GM12878 (cell line): ENCODE measurements at regions not wholly inside any gene's neighbourhood (a gene's known extent, or its start where the extent isn't known, plus 50 kb on each side); places are given as distances from the start of the nearest gene placed in this dataset.

Source experiments
- ATAC-seq: fragments of 200-7000 bp; cut with Tn5 transposase; 3 replicates; pipeline ENCODE4 v1.9.1; 2020; ENCODE audit warnings: mild to moderate bottlenecking, moderate library complexity
- BruUV-seq: library from RNA; stranded (reverse); fragments of 400-500 nt; replicated peaks from 2 replicates; lab custom pipeline; 2021; lab: Mats Ljungman, UMichigan
- CTCF ChIA-PET: fragments of 300-600 bp; sonication (Branson Sonifier 250); formaldehyde crosslinking; extraction: SDS; loops from one replicate; lab custom pipeline; 2021; ENCODE audit warnings: inconsistent platforms; lab: Yijun Ruan, JAX
- POLR2A ChIA-PET: fragments of 350-600 bp; formaldehyde crosslinking; extraction: SDS; loops from one replicate; lab custom pipeline; 2021; ENCODE audit warnings: inconsistent platforms; lab: Charles Lee
- RAD21 ChIA-PET: fragments of 300-600 bp; sonication (Branson Sonifier 250); formaldehyde crosslinking; loops from one replicate; lab custom pipeline; 2023; ENCODE audit warnings: antibody characterized with exemption; ENCODE audit not compliant: unreplicated experiment; lab: Charles Lee
- SMC1A ChIA-PET: fragments of 300-600 bp; sonication (Branson Sonifier 250); formaldehyde crosslinking; loops from one replicate; lab custom pipeline; 2023; ENCODE audit not compliant: unreplicated experiment, uncharacterized antibody; lab: Charles Lee
- DNase-seq: peaks from one replicate; pipeline ENCODE4 v3.0.0-alpha.2; 2011; ENCODE audit warnings: low read depth, low spot score
- FAIRE-seq: peaks from 3 replicates; lab custom pipeline; 2011; peaks lifted over from hg19 to GRCh38; lab: Jason Lieb, UNC
- H2AFZ ChIP-seq: 2 replicates; pipeline ENCODE4 v1.6.0; 2011; ENCODE audit warnings: low read depth, low read length, control low read depth; ENCODE audit not compliant: control insufficient read depth
- H3K27ac ChIP-seq: 2 replicates; pipeline ENCODE4 v1.5.1; 2011; ENCODE audit warnings: control low read depth; ENCODE audit not compliant: control insufficient read depth, insufficient read depth
- H3K27me3 ChIP-seq, 2 experiments: replicated peaks in 1 of 2; 2 replicates each; pipeline versions ENCODE4 v1.6.0 to v1.6.1; 2011; ENCODE audit warnings: low read length in 1 of 2; ENCODE audit not compliant: control insufficient read depth in 2 of 2, insufficient read depth in 2 of 2
- H3K36me3 ChIP-seq, 2 experiments: 2 replicates each; pipeline ENCODE4 v1.5.1; 2011; ENCODE audit warnings: low read length in 1 of 2; ENCODE audit not compliant: control insufficient read depth in 2 of 2, insufficient read depth in 2 of 2
- H3K4me1 ChIP-seq: 2 replicates; pipeline ENCODE4 v1.6.1; 2011; ENCODE audit warnings: mild to moderate bottlenecking, low read length, moderate library complexity, mixed read lengths; ENCODE audit not compliant: control insufficient read depth, insufficient read depth
- H3K4me2 ChIP-seq: 2 replicates; pipeline ENCODE4 v1.6.0; 2011; ENCODE audit warnings: control low read depth; ENCODE audit not compliant: control insufficient read depth, insufficient read depth
- H3K4me3 ChIP-seq: fragments of 200-600 bp; sonication (generic); 2 replicates; pipeline ENCODE4 v1.5.1; 2016
- H3K79me2 ChIP-seq: 2 replicates; pipeline ENCODE4 v1.6.0; 2011; ENCODE audit warnings: low read length; ENCODE audit not compliant: control insufficient read depth, insufficient read depth
- H3K9ac ChIP-seq: 2 replicates; pipeline ENCODE4 v1.8.0; 2011; ENCODE audit warnings: low read length, control low read depth, mixed read lengths; ENCODE audit not compliant: control insufficient read depth, insufficient read depth
- H3K9me3 ChIP-seq: replicated peaks from 3 replicates; pipeline ENCODE4 v1.5.1; 2011; ENCODE audit warnings: mild to moderate bottlenecking, low read length; ENCODE audit not compliant: control insufficient read depth, insufficient read depth
- H4K20me1 ChIP-seq: 2 replicates; pipeline ENCODE4 v1.6.0; 2011; ENCODE audit not compliant: control insufficient read depth, insufficient read depth
- ASH2L ChIP-seq: fragments of 300-600, 200-600 bp; sonication (generic); IDR thresholded peaks from 2 replicates; pipeline ENCODE4 v1.6.1; 2017; ENCODE audit warnings: low read depth, mild to moderate bottlenecking, borderline replicate concordance
- BCL11A ChIP-seq: IDR thresholded peaks from 2 replicates; pipeline ENCODE4 v1.6.1; 2011; ENCODE audit warnings: low read depth, low read length
- BCL3 ChIP-seq: IDR thresholded peaks from 2 replicates; pipeline ENCODE4 v1.6.1; 2011; ENCODE audit warnings: borderline replicate concordance, low read depth, mild to moderate bottlenecking, moderate library complexity, low read length; ENCODE audit not compliant: insufficient read depth, poor library complexity, severe bottlenecking
- CBX5 ChIP-seq: sonication (generic); IDR thresholded peaks from 2 replicates; pipeline ENCODE4 v1.6.1; 2016; ENCODE audit warnings: low read depth, moderate library complexity, mild to moderate bottlenecking, inconsistent platforms
- EED ChIP-seq: sonication (generic); IDR thresholded peaks from 2 replicates; pipeline ENCODE4 v1.6.1; 2016; ENCODE audit warnings: antibody characterized with exemption, low read depth
- FOXK2 ChIP-seq: fragments of 450-650 bp; IDR thresholded peaks from 2 replicates; pipeline ENCODE4 v1.6.1; 2017; ENCODE audit warnings: mild to moderate bottlenecking, moderate library complexity
- GABPA ChIP-seq: IDR thresholded peaks from 2 replicates; pipeline ENCODE4 v1.6.1; 2014; ENCODE audit warnings: antibody characterized with exemption, low read depth, mild to moderate bottlenecking, inconsistent platforms
- IKZF2 ChIP-seq, 2 experiments: fragments of 450-650 bp; IDR thresholded peaks; 2 replicates each; pipeline ENCODE4 v1.6.1; 2017; ENCODE audit warnings: mild to moderate bottlenecking in 2 of 2, moderate library complexity in 2 of 2
- KDM1A ChIP-seq: fragments of 200-600 bp; sonication (generic); IDR thresholded peaks from 2 replicates; pipeline ENCODE4 v1.6.1; 2016; ENCODE audit warnings: borderline replicate concordance
- MEF2B ChIP-seq: fragments of 450-650 bp; IDR thresholded peaks from 2 replicates; pipeline ENCODE4 v1.6.1; 2018; ENCODE audit warnings: mild to moderate bottlenecking, moderate library complexity; ENCODE audit not compliant: partially characterized antibody, poor library complexity, severe bottlenecking
- PAX5 ChIP-seq: IDR thresholded peaks from 2 replicates; pipeline ENCODE4 v1.6.1; 2011; ENCODE audit warnings: low read depth, low read length, borderline replicate concordance
- POLR2AphosphoS5 ChIP-seq: IDR thresholded peaks from 2 replicates; pipeline ENCODE4 v1.6.1; 2011; ENCODE audit warnings: mild to moderate bottlenecking, low read length, inconsistent platforms
- RAD21 ChIP-seq: IDR thresholded peaks from 2 replicates; pipeline ENCODE4 v1.6.1; 2011; ENCODE audit warnings: mild to moderate bottlenecking, low read depth, low read length, moderate library complexity; ENCODE audit not compliant: insufficient read depth
- SP1 ChIP-seq: IDR thresholded peaks from one replicate; pipeline ENCODE4 v1.6.1; 2011; ENCODE audit warnings: low read depth, low read length
- SPI1 ChIP-seq: IDR thresholded peaks from 2 replicates; pipeline ENCODE4 v1.6.1; 2011; ENCODE audit warnings: low read depth, mild to moderate bottlenecking, low read length, moderate library complexity, borderline replicate concordance; ENCODE audit not compliant: insufficient read depth
- TAF1 ChIP-seq: IDR thresholded peaks from 2 replicates; pipeline ENCODE4 v1.6.1; 2011; ENCODE audit warnings: mild to moderate bottlenecking, low read depth, low read length, borderline replicate concordance
- YY1 ChIP-seq: IDR thresholded peaks from 2 replicates; pipeline ENCODE4 v1.6.1; 2011; ENCODE audit warnings: low read depth, mild to moderate bottlenecking, low read length
- WGBS: methylation state at CpG from one replicate; pipeline ENCODE4 v1.1.6; 2016; ENCODE audit warnings: low lambda C conversion rate; ENCODE audit not compliant: insufficient replicate concordance, insufficient coverage; ENCODE audit errors: missing lambda C conversion rate; 5-methylcytosine and 5-hydroxymethylcytosine counted together
- in situ Hi-C: fragments of 300-500 bp; cut with MboI; formaldehyde crosslinking; loops from 9 replicates; pipeline ENCODE4 v1.14.3; 2018; ENCODE audit warnings: mixed read lengths
- intact Hi-C: fragments of 100-400 bp; cut with micrococcal nuclease; formaldehyde crosslinking; loops from one replicate; pipeline ENCODE4 v1.14.2; 2022; ENCODE audit not compliant: unreplicated experiment
- TF ChIP-seq, protein P1 (sequence below): IDR thresholded peaks from 2 replicates; pipeline ENCODE4 v1.6.1; 2011; ENCODE audit warnings: low read depth, mild to moderate bottlenecking, low read length, moderate library complexity, borderline replicate concordance; ENCODE audit errors: extremely low read depth
- TF ChIP-seq, protein P2 (sequence below): fragments of 450-650 bp; IDR thresholded peaks from 2 replicates; pipeline ENCODE4 v1.6.1; 2017; ENCODE audit warnings: mild to moderate bottlenecking

DNA sequence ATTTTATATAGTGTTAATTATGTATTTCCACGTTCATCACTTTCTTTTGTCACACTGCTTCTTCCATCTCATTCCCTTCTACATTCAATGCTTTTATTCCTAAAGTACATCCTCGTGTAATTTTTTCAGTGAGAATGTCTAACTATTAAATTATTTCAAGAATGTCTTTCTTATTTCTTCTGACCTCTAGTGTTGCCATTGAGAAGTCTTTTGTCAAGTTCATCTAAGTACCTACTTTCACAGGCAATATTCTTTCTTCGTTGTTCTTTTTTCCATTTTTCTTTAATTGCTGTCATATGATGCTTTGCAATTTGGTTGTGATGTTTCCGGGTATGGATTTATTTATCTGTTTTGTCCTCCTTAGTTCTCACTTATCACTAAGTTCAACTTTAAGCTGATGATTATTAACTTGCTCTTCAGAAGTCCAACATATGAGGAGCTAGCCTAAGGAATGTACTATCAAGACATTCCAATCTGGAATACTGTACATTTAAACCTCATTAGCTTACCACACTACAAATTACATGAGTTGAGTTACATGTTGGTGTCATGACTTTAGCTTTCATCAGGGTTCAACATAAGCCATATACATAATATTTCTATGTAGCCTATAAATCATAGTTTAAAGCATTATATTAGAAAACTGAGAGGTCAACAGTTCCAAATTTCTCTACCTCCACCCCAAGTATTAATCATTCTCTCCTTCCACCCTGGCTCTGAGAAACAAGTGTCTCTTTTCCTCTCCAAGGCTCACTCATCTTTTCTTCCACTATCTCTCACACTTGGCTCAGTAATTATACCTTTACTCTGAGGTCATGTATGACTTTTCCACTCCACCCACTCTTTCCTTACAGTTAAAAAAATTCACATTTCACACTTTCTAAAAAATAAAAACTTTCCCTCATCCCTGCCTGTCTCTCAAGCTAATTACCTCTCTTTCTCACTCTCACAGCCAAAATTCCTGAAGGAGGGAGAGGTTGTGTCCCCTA lies 81.5 kb downstream of the COX18 start:
- ATAC-seq (no peak), FAIRE-seq (no peak), DNase-seq (no peak)
- SMC1A ChIA-PET, result interaction anchor here (1.0 to 1.7 kb wide), 2 partner anchors 10 to 15 kb away, joined by 3 to 4 read pairs; no protein-coding TSS in a partner anchor
- intact Hi-C loops, result no loop called here
- Histone ChIP-seq H3K9me3 (no peaks in the 10 kb centered on the region), H3K79me2 (no peaks in the 10 kb centered on the region), H3K36me3 (no peaks in the 10 kb centered on the region), H3K4me3 (no peak overlapping the region), H2AFZ (no peak overlapping the region), H3K27me3 (no peaks in the 10 kb centered on the region), H3K4me2 (no peak overlapping the region), H3K27ac (no peak overlapping the region), H3K4me1 (no peaks in the 10 kb centered on the region), H4K20me1 (no peaks in the 10 kb centered on the region), H3K9ac (no peak overlapping the region)
- CTCF ChIA-PET, result interaction anchor here (1.1 kb wide), 1 partner anchor 33 kb away, joined by 3 read pairs; no protein-coding TSS in a partner anchor
- RAD21 ChIA-PET, result no interaction called here
- no peak for TF ChIP-seq KDM1A
- no peak for TF ChIP-seq FOXK2
- TF ChIP-seq GABPA, result no peak
- TF ChIP-seq MEF2B, result no peak
- no peak for TF ChIP-seq BCL11A
- TF ChIP-seq IKZF2 (IDR thresholded peaks at IDR 0.05), result no peak
- TF ChIP-seq PAX5, result no peak
- TF ChIP-seq, protein P1, sequence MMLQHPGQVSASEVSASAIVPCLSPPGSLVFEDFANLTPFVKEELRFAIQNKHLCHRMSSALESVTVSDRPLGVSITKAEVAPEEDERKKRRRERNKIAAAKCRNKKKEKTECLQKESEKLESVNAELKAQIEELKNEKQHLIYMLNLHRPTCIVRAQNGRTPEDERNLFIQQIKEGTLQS, result no peak
- TF ChIP-seq TAF1, result no peak
- TF ChIP-seq, protein P2, sequence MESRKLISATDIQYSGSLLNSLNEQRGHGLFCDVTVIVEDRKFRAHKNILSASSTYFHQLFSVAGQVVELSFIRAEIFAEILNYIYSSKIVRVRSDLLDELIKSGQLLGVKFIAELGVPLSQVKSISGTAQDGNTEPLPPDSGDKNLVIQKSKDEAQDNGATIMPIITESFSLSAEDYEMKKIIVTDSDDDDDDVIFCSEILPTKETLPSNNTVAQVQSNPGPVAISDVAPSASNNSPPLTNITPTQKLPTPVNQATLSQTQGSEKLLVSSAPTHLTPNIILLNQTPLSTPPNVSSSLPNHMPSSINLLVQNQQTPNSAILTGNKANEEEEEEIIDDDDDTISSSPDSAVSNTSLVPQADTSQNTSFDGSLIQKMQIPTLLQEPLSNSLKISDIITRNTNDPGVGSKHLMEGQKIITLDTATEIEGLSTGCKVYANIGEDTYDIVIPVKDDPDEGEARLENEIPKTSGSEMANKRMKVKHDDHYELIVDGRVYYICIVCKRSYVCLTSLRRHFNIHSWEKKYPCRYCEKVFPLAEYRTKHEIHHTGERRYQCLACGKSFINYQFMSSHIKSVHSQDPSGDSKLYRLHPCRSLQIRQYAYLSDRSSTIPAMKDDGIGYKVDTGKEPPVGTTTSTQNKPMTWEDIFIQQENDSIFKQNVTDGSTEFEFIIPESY, result no peak
- no peak for TF ChIP-seq EED
- TF ChIP-seq ASH2L, result no peak
- no peak for TF ChIP-seq SPI1
- TF ChIP-seq BCL3, result no peak
- no peak for TF ChIP-seq RAD21
- TF ChIP-seq SP1, result no peak
- no peak for TF ChIP-seq YY1
- TF ChIP-seq POLR2AphosphoS5, result no peak
- no peak for TF ChIP-seq CBX5
- POLR2A ChIA-PET, result no interaction called here
- WGBS, result 16% methylated on average over 4 of the region's 4 CpGs
- in situ Hi-C loops, result no loop called here
- BruUV-seq, result no TSS peak
